Small intestine (tissue), 7 donors: ENCODE measurements at regions not wholly inside any gene's neighbourhood (a gene's known extent, or its start where the extent isn't known, plus 50 kb on each side); places are given as distances from the start of the nearest gene placed in this dataset.
"Not testable (repeated sequence)": the region's sequence is repeated elsewhere in the genome, so short reads cannot be mapped to it uniquely, and the experiment has no call there.

Source experiments
- DNase-seq, 2 donors: peaks; one replicate each; pipeline versions ENCODE4 v3.0.0 to v3.0.0-alpha.2; 2013
- FAIRE-seq: peaks from 2 replicates; lab custom pipeline; 2012; peaks lifted over from hg19 to GRCh38; lab: Jason Lieb, UNC
- H3K27ac ChIP-seq, 3 donors: one replicate each; pipeline ENCODE4 v1.5.1; 2013; ENCODE audit warnings: low read length in 2 of 3, mild to moderate bottlenecking in 2 of 3, control low read depth in 1 of 3, inconsistent platforms in 1 of 3, low read depth in 1 of 3, moderate library complexity in 1 of 3
- H3K27me3 ChIP-seq, 3 donors: one replicate each; pipeline ENCODE4 v1.6.1; 2013; ENCODE audit warnings: low read length in 3 of 3, inconsistent platforms in 1 of 3; ENCODE audit not compliant: control insufficient read depth in 3 of 3, insufficient read depth in 3 of 3
- H3K36me3 ChIP-seq, 3 donors: one replicate each; pipeline ENCODE4 v1.6.1; 2013; ENCODE audit warnings: low read length in 3 of 3, inconsistent platforms in 1 of 3, low read depth in 1 of 3, mild to moderate bottlenecking in 1 of 3, moderate library complexity in 1 of 3; ENCODE audit not compliant: control insufficient read depth in 3 of 3, insufficient read depth in 2 of 3
- H3K4me1 ChIP-seq, 3 donors: one replicate each; pipeline ENCODE4 v1.6.1; 2013; ENCODE audit warnings: low read length in 2 of 3, inconsistent platforms in 1 of 3, low read depth in 1 of 3, mild to moderate bottlenecking in 1 of 3, moderate library complexity in 1 of 3; ENCODE audit not compliant: control insufficient read depth in 3 of 3, insufficient read depth in 2 of 3
- H3K4me3 ChIP-seq, 3 donors: one replicate each; pipeline ENCODE4 v1.5.1; 2013; ENCODE audit warnings: low read length in 3 of 3, control low read depth in 1 of 3, inconsistent platforms in 1 of 3, low read depth in 1 of 3, mild to moderate bottlenecking in 1 of 3, moderate library complexity in 1 of 3
- H3K9me3 ChIP-seq, 2 donors: one replicate each; pipeline ENCODE4 v1.6.1; 2013; ENCODE audit warnings: low read depth in 1 of 2, low read length in 1 of 2; ENCODE audit not compliant: control insufficient read depth in 2 of 2, insufficient read depth in 1 of 2
- WGBS, 3 donors: extraction: QIAGEN DNeasy Blood & Tissue Kit; methylation state at CpG; one replicate each; pipeline ENCODE4 v1.1.7; 2013; 5-methylcytosine and 5-hydroxymethylcytosine counted together
- donor health status: healthy with polysubstance abuse.
- donor health status: control.
- donor health status: control.
- donor health status: Bipolar disorder and iron deficiency.
- donor health status: healthy.

- no peaks in the 10 kb centered on the region for H3K9me3 ChIP-seq
- H3K27ac ChIP-seq = no peak overlapping the region
- H3K4me1 ChIP-seq = no peaks in the 10 kb centered on the region
- H3K36me3 ChIP-seq = no peaks in the 10 kb centered on the region
- DNase-seq (no peak), FAIRE-seq (no peak)
- no peak overlapping the region for H3K4me3 ChIP-seq
- no peaks in the 10 kb centered on the region for H3K27me3 ChIP-seq
These were observed 219.3 kb downstream of the CAAP1 start for GRCh38 chr9:26673261-26673660.

DNA sequence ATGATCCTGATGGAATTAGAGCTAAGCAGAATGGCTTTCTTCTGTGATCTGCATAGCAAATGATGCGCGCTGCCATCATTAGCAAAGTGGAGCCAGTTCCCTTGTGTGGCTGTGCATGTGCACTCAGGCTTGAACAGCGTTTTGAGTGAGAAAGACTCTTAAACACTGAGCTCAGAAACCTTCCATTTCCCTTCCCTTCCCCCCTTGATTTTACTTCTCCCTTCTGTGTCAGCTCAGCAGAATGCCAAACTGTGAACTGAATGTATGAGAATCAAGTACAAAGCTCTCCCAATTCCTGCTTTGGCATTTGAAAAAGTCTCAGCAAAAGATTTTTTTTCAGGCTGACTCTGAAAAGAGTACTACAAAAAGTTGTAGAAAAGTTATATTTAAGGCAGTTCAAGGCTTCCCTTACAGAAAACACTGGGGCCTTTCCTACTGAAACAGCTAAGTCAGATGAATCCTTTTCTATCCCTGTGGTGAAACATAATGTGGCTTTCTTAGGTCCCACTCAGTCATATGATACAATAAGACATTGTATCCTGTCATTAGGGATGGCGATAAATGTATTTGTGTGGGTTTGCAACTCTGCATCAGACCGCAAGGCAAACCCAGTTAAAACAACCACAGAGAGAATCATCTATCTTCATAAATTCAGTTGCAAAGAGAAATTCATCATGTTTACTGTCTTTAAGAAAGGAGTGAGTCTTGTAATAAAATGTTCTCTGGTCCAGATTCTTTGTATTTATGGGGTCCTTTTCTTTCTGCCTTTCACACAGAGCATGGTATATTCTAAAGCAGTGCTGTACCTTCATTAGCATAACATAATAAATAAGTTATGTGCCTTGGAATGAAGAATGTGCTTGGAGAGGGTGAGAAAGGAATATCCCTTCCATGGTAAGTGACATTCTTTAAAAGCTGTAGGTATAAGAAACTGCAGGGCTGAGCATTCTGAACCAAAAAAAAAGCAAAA is 222.6 kb downstream of the CAAP1 start:
- no peaks in the 10 kb centered on the region for H3K9me3 ChIP-seq
- H3K27me3 ChIP-seq = no peaks in the 10 kb centered on the region
- no peak overlapping the region for H3K27ac ChIP-seq
- no peaks in the 10 kb centered on the region for H3K36me3 ChIP-seq
- no peak overlapping the region for H3K4me3 ChIP-seq
- DNase-seq (no peak), FAIRE-seq (no peak)
- H3K4me1 ChIP-seq = no peaks in the 10 kb centered on the region
- 72 to 84% (median 74%) methylated on average over 5 of the region's 5 CpGs for WGBS, 3 donors

DNA sequence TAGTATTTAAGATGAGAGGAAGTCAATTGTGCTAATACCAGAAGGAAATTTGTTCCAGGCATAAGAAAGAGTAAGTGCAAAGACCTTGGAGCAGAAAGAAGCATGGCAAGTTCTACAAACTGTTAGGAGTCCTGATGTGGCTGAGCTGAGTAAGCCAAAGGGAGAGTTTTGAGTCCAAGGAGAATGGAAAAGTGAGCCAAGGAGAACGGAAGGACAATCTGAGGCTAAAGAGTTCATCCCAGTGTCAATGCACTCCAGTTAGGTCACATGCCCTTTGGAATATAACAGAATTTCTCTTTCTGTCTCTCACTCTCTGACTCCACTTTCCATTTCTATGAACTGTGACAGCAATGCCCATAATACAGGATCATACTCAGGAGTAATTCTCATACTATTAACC is 224.7 kb downstream of the CAAP1 start:
- Histone ChIP-seq H3K4me1 (no peaks in the 10 kb centered on the region), H3K9me3 (peaks cover 0 to 6% of the 10 kb centered on the region in 2 donors), H3K36me3 (no peaks in the 10 kb centered on the region), H3K27me3 (no peaks in the 10 kb centered on the region), H3K27ac (no peak overlapping the region), H3K4me3 (no peak overlapping the region)
- WGBS, 3 donors = 52 to 76% (median 59%) methylated on average over 1 of the region's 1 CpG
- no peak for FAIRE-seq
- DNase-seq = no peak

- Histone ChIP-seq H3K4me3 (no peak overlapping the region), H3K36me3 (no peaks in the 10 kb centered on the region), H3K27ac (no peak overlapping the region), H3K27me3 (no peaks in the 10 kb centered on the region), H3K4me1 (no peaks in the 10 kb centered on the region), H3K9me3 (peaks cover 0 to 6% of the 10 kb centered on the region in 2 donors)
- WGBS, 3 donors = 76 to 80% (median 76%) methylated on average over 3 of the region's 3 CpGs
- FAIRE-seq (no peak), DNase-seq (no peak)
These were observed 226.9 kb downstream of the CAAP1 start for GRCh38 chr9:26665666-26666065.

DNA sequence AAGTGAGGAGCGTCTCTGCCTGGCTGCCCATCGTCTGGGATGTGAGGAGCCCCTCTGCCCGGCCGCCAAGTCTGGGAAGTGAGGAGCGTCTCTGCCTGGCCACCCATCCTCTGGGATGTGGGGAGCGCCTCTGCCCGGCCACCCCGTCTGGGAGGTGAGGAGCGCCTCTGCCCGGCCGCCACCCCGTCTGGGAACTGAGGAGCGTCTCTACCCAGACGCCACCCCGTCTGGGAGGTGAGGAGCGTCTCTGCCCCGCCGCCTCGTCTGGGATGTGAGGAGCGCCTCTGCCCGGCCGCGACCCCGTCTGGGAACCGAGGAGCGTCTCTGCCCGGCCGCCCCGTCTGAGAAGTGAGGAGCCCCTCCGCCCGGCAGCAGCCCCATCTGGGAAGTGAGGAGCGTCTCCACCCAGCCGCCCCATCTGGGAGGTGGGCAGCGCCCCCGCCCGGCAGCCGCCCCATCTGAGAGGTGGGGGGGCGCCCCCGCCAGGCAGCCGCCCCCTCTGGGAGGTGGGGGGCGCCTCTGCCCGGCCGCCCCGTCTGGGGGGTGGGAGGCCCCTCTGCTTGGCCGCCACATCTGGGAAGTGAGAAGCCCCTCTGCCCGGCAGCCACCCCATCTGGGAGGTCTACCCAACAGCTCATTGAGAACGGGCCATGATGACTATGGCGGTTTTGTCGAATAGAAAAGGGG is 228.4 kb downstream of the CAAP1 start:
- H3K9me3 ChIP-seq, H3K4me3 ChIP-seq, H3K27me3 ChIP-seq, H3K4me1 ChIP-seq, DNase-seq, H3K36me3 ChIP-seq, H3K27ac ChIP-seq, FAIRE-seq: not testable (repeated sequence)
- 97% methylated on average over 33 to 49 of the region's 49 CpGs for WGBS, 3 donors

GRCh38 chr9:26662476-26662875 is 230.1 kb downstream of the CAAP1 start:
- FAIRE-seq = no peak
- Histone ChIP-seq H3K27me3 (no peaks in the 10 kb centered on the region), H3K36me3 (no peaks in the 10 kb centered on the region), H3K4me1 (no peaks in the 10 kb centered on the region), H3K4me3 (no peak overlapping the region), H3K27ac (no peak overlapping the region), H3K9me3 (peaks cover 0 to 6% of the 10 kb centered on the region in 2 donors)
- WGBS, 3 donors = 51 to 62% (median 54%) methylated on average over 1 of the region's 1 CpG
- no peak for DNase-seq

DNA sequence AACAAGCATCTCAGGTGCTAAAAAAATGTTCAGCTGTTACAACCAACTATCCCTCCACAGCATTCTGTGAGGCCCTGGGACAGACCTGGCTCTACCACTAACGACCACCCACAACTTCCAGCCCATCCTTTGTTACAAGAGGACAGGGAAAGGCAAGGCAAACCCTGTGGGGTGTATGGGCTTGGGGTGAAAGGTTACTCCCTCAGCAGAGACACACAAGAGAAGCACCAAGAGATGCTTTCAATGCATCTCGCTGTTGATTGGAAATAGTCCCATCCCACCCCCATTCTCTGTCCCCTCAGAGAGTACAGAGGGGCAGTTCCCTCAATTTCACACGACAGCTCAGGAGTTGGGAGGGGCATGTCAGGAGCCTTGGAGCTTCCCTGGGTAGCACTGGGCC is 234.1 kb downstream of the CAAP1 start:
- 52 to 58% (median 56%) methylated on average over 3 of the region's 3 CpGs for WGBS, 3 donors

DNA sequence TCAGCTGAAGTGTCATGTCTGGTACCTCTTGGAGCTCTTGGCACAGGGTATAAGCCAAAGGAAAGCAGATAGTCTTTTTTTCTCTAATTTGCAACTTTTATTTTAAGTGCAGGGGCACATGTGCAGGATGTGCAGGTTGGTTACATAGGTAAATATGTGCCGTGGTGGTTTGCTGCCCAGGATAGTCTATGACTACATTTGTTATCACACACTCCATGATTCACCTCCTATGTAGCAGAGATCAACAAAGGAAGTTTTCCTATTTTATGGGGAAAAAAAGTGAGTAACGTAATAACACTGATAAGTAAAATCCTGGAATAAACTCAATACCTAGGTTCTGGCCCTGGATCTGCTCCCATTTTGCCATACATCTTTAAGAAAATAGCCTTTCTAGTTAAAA is 234.6 kb downstream of the CAAP1 start:
- DNase-seq (no peak), FAIRE-seq (no peak)
- 43 to 59% (median 54%) methylated on average over 2 of the region's 2 CpGs for WGBS, 3 donors
- Histone ChIP-seq H3K27ac (no peak overlapping the region), H3K27me3 (peaks cover 0 to 3% (median 0%) of the 10 kb centered on the region in 3 donors), H3K4me3 (no peak overlapping the region), H3K36me3 (no peaks in the 10 kb centered on the region), H3K9me3 (no peaks in the 10 kb centered on the region), H3K4me1 (no peaks in the 10 kb centered on the region)

More for the DNA sequence above, 234.1 kb downstream of the CAAP1 start:
- FAIRE-seq = no peak
- H3K27me3 ChIP-seq = peaks cover 0 to 3% (median 0%) of the 10 kb centered on the region in 3 donors
- no peak overlapping the region for H3K27ac ChIP-seq
- no peaks in the 10 kb centered on the region for H3K4me1 ChIP-seq
- H3K36me3 ChIP-seq = no peaks in the 10 kb centered on the region
- no peak for DNase-seq
- no peak overlapping the region for H3K4me3 ChIP-seq
- peaks cover 0 to 3% of the 10 kb centered on the region in 2 donors for H3K9me3 ChIP-seq
